ENCODE measurements at regions not wholly inside any gene's neighbourhood (a gene's known extent, or its start where the extent isn't known, plus 50 kb on each side); places are given as distances from the start of the nearest gene placed in this dataset.

DNA sequence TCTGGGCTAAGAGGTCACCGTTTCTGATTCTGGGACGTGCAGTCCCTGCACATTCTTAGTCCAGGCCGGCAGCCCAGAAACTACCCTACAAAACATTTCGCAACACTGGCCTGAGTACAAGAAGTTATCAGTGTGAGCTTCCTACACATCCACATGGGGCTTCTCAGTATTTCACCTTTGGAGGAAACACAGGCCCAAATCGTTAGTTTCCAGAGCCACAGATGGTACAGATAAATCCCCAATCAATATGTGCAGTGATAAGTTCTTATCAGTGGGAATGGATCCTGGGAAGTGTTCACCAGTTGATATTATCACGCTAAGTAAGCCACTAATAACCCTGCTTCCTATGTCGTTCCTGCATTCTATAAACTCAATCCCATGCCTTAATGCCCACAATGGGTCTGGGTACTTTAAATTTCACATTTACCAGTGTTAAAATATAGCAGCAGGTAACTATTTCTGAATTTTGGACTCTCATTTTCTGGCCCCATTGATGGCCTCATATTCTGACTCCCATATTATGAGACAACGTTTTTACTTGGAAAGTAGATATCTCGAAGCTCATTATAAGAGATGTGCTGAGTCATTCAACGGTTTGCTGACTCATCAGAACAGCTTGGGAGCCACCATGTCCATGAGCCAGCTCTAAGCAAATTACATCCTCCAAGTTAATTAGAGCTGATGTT is 370.2 kb upstream of the MAF start:
- no peak for TF ChIP-seq CTCF (conservative IDR thresholded peaks at IDR 0.05; ENCODE audit: low read depth, low read length)
- TF ChIP-seq EZH2 (IDR thresholded peaks at IDR 0.05; ENCODE audit: borderline replicate concordance, low read depth, low read length, poor library complexity, severe bottlenecking), result no peak
